ENCODE measurements at regions not wholly inside any gene's neighbourhood (a gene's known extent, or its start where the extent isn't known, plus 50 kb on each side); places are given as distances from the start of the nearest gene placed in this dataset.

- no peak for DNase-seq
These were observed 850.9 kb downstream of the TFAP2A start for GRCh38 chr6:9564021-9564420.

- no peak for DNase-seq
These were observed 851.3 kb downstream of the TFAP2A start for GRCh38 chr6:9563568-9563967.

GRCh38 chr6:9554806-9555205 is 860.1 kb downstream of the TFAP2A start:
- DNase-seq, result no peak

- DNase-seq, result no peak
These were observed 860.6 kb downstream of the TFAP2A start for GRCh38 chr6:9554323-9554722.

GRCh38 chr6:9553002-9553401 is 861.9 kb downstream of the TFAP2A start:
- DNase-seq, result no peak

- no peak for DNase-seq
These were observed 871.2 kb downstream of the TFAP2A start for GRCh38 chr6:9543649-9544048.

- no peak for DNase-seq
These were observed 874.2 kb downstream of the TFAP2A start for GRCh38 chr6:9540534-9541126.

GRCh38 chr6:9540126-9540525 is 874.7 kb downstream of the TFAP2A start:
- no peak for DNase-seq

- no peak for DNase-seq
These were observed 875.6 kb downstream of the TFAP2A start for GRCh38 chr6:9539231-9539755.

GRCh38 chr6:9537381-9537780 is 877.5 kb downstream of the TFAP2A start:
- no peak for DNase-seq

- DNase-seq, result no peak
These were observed 879.8 kb downstream of the TFAP2A start for GRCh38 chr6:9535106-9535505.

GRCh38 chr6:9532621-9533557 is 882.0 kb downstream of the TFAP2A start:
- DNase-seq, result no peak

- no peak for DNase-seq
These were observed 887.1 kb downstream of the TFAP2A start for GRCh38 chr6:9527679-9528286.

- no peak for DNase-seq
These were observed 891.4 kb downstream of the TFAP2A start for GRCh38 chr6:9523462-9523861.

- no peak for DNase-seq
These were observed 892.8 kb downstream of the TFAP2A start for GRCh38 chr6:9522101-9522500.

GRCh38 chr6:9521152-9521530 is 893.7 kb downstream of the TFAP2A start:
- no peak for DNase-seq

GRCh38 chr6:9520417-9521151 is 894.3 kb downstream of the TFAP2A start:
- DNase-seq, result no peak

- DNase-seq, result no peak
These were observed 896.4 kb downstream of the TFAP2A start for GRCh38 chr6:9518431-9518830.

- no peak for DNase-seq
These were observed 897.1 kb downstream of the TFAP2A start for GRCh38 chr6:9517806-9518205.

- DNase-seq, result no peak
These were observed 899.0 kb downstream of the TFAP2A start for GRCh38 chr6:9515633-9516606.

GRCh38 chr6:9514146-9514545 is 900.7 kb downstream of the TFAP2A start:
- no peak for DNase-seq

GRCh38 chr6:9511157-9511556 is 903.7 kb downstream of the TFAP2A start:
- no peak for DNase-seq
